GM12878 (cell line): ENCODE measurements at regions not wholly inside any gene's neighbourhood (a gene's known extent, or its start where the extent isn't known, plus 50 kb on each side); places are given as distances from the start of the nearest gene placed in this dataset.

Source experiments
- ATAC-seq: fragments of 200-7000 bp; cut with Tn5 transposase; 3 replicates; pipeline ENCODE4 v1.9.1; 2020; ENCODE audit warnings: mild to moderate bottlenecking, moderate library complexity
- BruUV-seq: library from RNA; stranded (reverse); fragments of 400-500 nt; replicated peaks from 2 replicates; lab custom pipeline; 2021; lab: Mats Ljungman, UMichigan
- CTCF ChIA-PET: fragments of 300-600 bp; sonication (Branson Sonifier 250); formaldehyde crosslinking; extraction: SDS; loops from one replicate; lab custom pipeline; 2021; ENCODE audit warnings: inconsistent platforms; lab: Yijun Ruan, JAX
- POLR2A ChIA-PET: fragments of 350-600 bp; formaldehyde crosslinking; extraction: SDS; loops from one replicate; lab custom pipeline; 2021; ENCODE audit warnings: inconsistent platforms; lab: Charles Lee
- RAD21 ChIA-PET: fragments of 300-600 bp; sonication (Branson Sonifier 250); formaldehyde crosslinking; loops from one replicate; lab custom pipeline; 2023; ENCODE audit warnings: antibody characterized with exemption; ENCODE audit not compliant: unreplicated experiment; lab: Charles Lee
- SMC1A ChIA-PET: fragments of 300-600 bp; sonication (Branson Sonifier 250); formaldehyde crosslinking; loops from one replicate; lab custom pipeline; 2023; ENCODE audit not compliant: unreplicated experiment, uncharacterized antibody; lab: Charles Lee
- DNase-seq: peaks from one replicate; pipeline ENCODE4 v3.0.0-alpha.2; 2011; ENCODE audit warnings: low read depth, low spot score
- FAIRE-seq: peaks from 3 replicates; lab custom pipeline; 2011; peaks lifted over from hg19 to GRCh38; lab: Jason Lieb, UNC
- H2AFZ ChIP-seq: 2 replicates; pipeline ENCODE4 v1.6.0; 2011; ENCODE audit warnings: low read depth, low read length, control low read depth; ENCODE audit not compliant: control insufficient read depth
- H3K27ac ChIP-seq: 2 replicates; pipeline ENCODE4 v1.5.1; 2011; ENCODE audit warnings: control low read depth; ENCODE audit not compliant: control insufficient read depth, insufficient read depth
- H3K27me3 ChIP-seq, 2 experiments: replicated peaks in 1 of 2; 2 replicates each; pipeline versions ENCODE4 v1.6.0 to v1.6.1; 2011; ENCODE audit warnings: low read length in 1 of 2; ENCODE audit not compliant: control insufficient read depth in 2 of 2, insufficient read depth in 2 of 2
- H3K36me3 ChIP-seq, 2 experiments: 2 replicates each; pipeline ENCODE4 v1.5.1; 2011; ENCODE audit warnings: low read length in 1 of 2; ENCODE audit not compliant: control insufficient read depth in 2 of 2, insufficient read depth in 2 of 2
- H3K4me1 ChIP-seq: 2 replicates; pipeline ENCODE4 v1.6.1; 2011; ENCODE audit warnings: mild to moderate bottlenecking, low read length, moderate library complexity, mixed read lengths; ENCODE audit not compliant: control insufficient read depth, insufficient read depth
- H3K4me2 ChIP-seq: 2 replicates; pipeline ENCODE4 v1.6.0; 2011; ENCODE audit warnings: control low read depth; ENCODE audit not compliant: control insufficient read depth, insufficient read depth
- H3K4me3 ChIP-seq: fragments of 200-600 bp; sonication (generic); 2 replicates; pipeline ENCODE4 v1.5.1; 2016
- H3K79me2 ChIP-seq: 2 replicates; pipeline ENCODE4 v1.6.0; 2011; ENCODE audit warnings: low read length; ENCODE audit not compliant: control insufficient read depth, insufficient read depth
- H3K9ac ChIP-seq: 2 replicates; pipeline ENCODE4 v1.8.0; 2011; ENCODE audit warnings: low read length, control low read depth, mixed read lengths; ENCODE audit not compliant: control insufficient read depth, insufficient read depth
- H3K9me3 ChIP-seq: replicated peaks from 3 replicates; pipeline ENCODE4 v1.5.1; 2011; ENCODE audit warnings: mild to moderate bottlenecking, low read length; ENCODE audit not compliant: control insufficient read depth, insufficient read depth
- H4K20me1 ChIP-seq: 2 replicates; pipeline ENCODE4 v1.6.0; 2011; ENCODE audit not compliant: control insufficient read depth, insufficient read depth
- CHD1 ChIP-seq: IDR thresholded peaks from 2 replicates; pipeline ENCODE4 v1.6.1; 2012; ENCODE audit warnings: low read depth, low read length, improper control_type of control experiment
- ESRRA ChIP-seq: IDR thresholded peaks from 2 replicates; pipeline ENCODE4 v1.6.1; 2012; ENCODE audit warnings: mild to moderate bottlenecking, low read length, improper control_type of control experiment
- ETV6 ChIP-seq, 2 experiments: fragments of 450-650 bp in 1 of 2; IDR thresholded peaks in 1 of 2; conservative IDR thresholded peaks in 1 of 2; 2 replicates each; pipeline ENCODE4 v1.6.1; 2014; ENCODE audit warnings: antibody characterized with exemption in 1 of 2, borderline replicate concordance in 1 of 2, low read depth in 1 of 2, mild to moderate bottlenecking in 1 of 2, moderate library complexity in 1 of 2
- HCFC1 ChIP-seq: fragments of 150-350 bp; IDR thresholded peaks from 2 replicates; pipeline ENCODE4 v1.6.1; 2014; ENCODE audit warnings: low read length
- KLF5 ChIP-seq: fragments of 450-650 bp; IDR thresholded peaks from 2 replicates; pipeline ENCODE4 v1.6.1; 2014; ENCODE audit warnings: mild to moderate bottlenecking; ENCODE audit not compliant: partially characterized antibody
- RAD21 ChIP-seq: IDR thresholded peaks from 2 replicates; pipeline ENCODE4 v1.6.1; 2011; ENCODE audit warnings: mild to moderate bottlenecking, low read depth, low read length, moderate library complexity; ENCODE audit not compliant: insufficient read depth
- RB1 ChIP-seq: fragments of 450-650 bp; formaldehyde crosslinking; IDR thresholded peaks from 2 replicates; pipeline ENCODE4 v1.6.1; 2017; ENCODE audit warnings: mild to moderate bottlenecking, borderline replicate concordance
- RFX5 ChIP-seq: IDR thresholded peaks from 2 replicates; pipeline ENCODE4 v1.6.1; 2011; ENCODE audit warnings: low read depth, low read length, improper control_type of control experiment
- SIX5 ChIP-seq: IDR thresholded peaks from 2 replicates; pipeline ENCODE4 v1.6.1; 2011; ENCODE audit warnings: mild to moderate bottlenecking, low read depth, low read length, moderate library complexity; ENCODE audit not compliant: severe bottlenecking
- ZNF384 ChIP-seq: IDR thresholded peaks from 2 replicates; pipeline ENCODE4 v1.6.1; 2012; ENCODE audit warnings: low read depth, mild to moderate bottlenecking, low read length, improper control_type of control experiment, borderline replicate concordance
- ZNF622 ChIP-seq: fragments of 450-650 bp; IDR thresholded peaks from 2 replicates; pipeline ENCODE4 v1.6.1; 2017; ENCODE audit warnings: mild to moderate bottlenecking, inconsistent platforms
- WGBS: methylation state at CpG from one replicate; pipeline ENCODE4 v1.1.6; 2016; ENCODE audit warnings: low lambda C conversion rate; ENCODE audit not compliant: insufficient replicate concordance, insufficient coverage; ENCODE audit errors: missing lambda C conversion rate; 5-methylcytosine and 5-hydroxymethylcytosine counted together
- in situ Hi-C: fragments of 300-500 bp; cut with MboI; formaldehyde crosslinking; loops from 9 replicates; pipeline ENCODE4 v1.14.3; 2018; ENCODE audit warnings: mixed read lengths
- intact Hi-C: fragments of 100-400 bp; cut with micrococcal nuclease; formaldehyde crosslinking; loops from one replicate; pipeline ENCODE4 v1.14.2; 2022; ENCODE audit not compliant: unreplicated experiment
- TF ChIP-seq, protein P1 (sequence below): IDR thresholded peaks from 2 replicates; pipeline ENCODE4 v1.6.1; 2012; ENCODE audit warnings: low read depth, low read length, improper control_type of control experiment

DNA sequence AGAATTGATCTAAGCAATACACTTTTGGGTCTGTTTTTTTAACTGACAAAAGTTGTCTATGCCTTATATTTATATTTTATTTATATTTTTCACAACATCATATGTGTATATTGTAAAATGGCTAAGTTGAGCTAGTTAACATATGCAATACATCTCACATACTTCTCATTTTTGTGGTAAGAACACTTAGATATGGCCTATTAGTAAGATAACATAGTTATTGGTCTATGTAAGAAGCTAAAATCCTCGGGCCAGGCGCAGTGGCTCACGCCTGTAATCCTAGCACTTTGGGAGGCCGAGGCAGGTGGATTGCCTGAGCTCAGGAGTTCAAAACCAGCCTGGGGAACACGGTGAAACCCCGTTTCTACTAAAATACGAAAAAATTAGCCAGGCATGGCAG, 275.6 kb upstream of the ID2 start:
- intact Hi-C loops = loop anchor here (5.0 kb wide), 2 partner anchors 579 to 669 kb away; no protein-coding TSS in a partner anchor
- BruUV-seq = no TSS peak
- no peak for FAIRE-seq
- ChIA-PET RAD21 (interaction anchor here (0.6 to 8.0 kb wide), 17 partner anchors 13 to 402 kb away, joined by 3 to 138 read pairs (median 5); no protein-coding TSS in a partner anchor), SMC1A (interaction anchor here (0.7 to 20.6 kb wide), 22 partner anchors 9 to 767 kb away, joined by 3 to 352 read pairs (median 8); partner anchors contain the start of gene ID2), CTCF (interaction anchor here (0.7 to 2.9 kb wide), 8 partner anchors 11 to 90 kb away, joined by 3 to 19 read pairs (median 3); no protein-coding TSS in a partner anchor), POLR2A (interaction anchor here (1.1 to 7.3 kb wide), 5 partner anchors 11 to 94 kb away, joined by 3 to 70 read pairs (median 12); no protein-coding TSS in a partner anchor)
- peaks cover 3% of the 10 kb centered on the region for H3K9me3 ChIP-seq
- no peak for DNase-seq
- no peak overlapping the region for H3K27ac ChIP-seq
- peaks cover 32% of the 10 kb centered on the region for H3K4me1 ChIP-seq
- H4K20me1 ChIP-seq = no peaks in the 10 kb centered on the region
- WGBS = 78% methylated on average over 7 of the region's 7 CpGs
- H3K4me2 ChIP-seq = no peak overlapping the region
- H3K36me3 ChIP-seq = peaks cover 0 to 2% of the 10 kb centered on the region in 2 experiments; a peak in 2 of 4 replicates
- TF ChIP-seq ZNF622 (no peak), KLF5 (no peak), RAD21 (no peak), RB1 (no peak), RFX5 (no peak), SIX5 (no peak), ETV6 (conservative IDR thresholded peaks at IDR 0.05 in 1 of 2, IDR thresholded peaks at IDR 0.05 in 1 of 2; ENCODE audit: borderline replicate concordance in 1 of 2, low read depth in 1 of 2) (no peak), HCFC1 (no peak), ZNF384 (no peak), CHD1 (no peak), ESRRA (no peak)
- TF ChIP-seq, protein P1, sequence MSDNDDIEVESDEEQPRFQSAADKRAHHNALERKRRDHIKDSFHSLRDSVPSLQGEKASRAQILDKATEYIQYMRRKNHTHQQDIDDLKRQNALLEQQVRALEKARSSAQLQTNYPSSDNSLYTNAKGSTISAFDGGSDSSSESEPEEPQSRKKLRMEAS = no peak
- H2AFZ ChIP-seq = no peak overlapping the region
- ATAC-seq = no peak
- no peaks in the 10 kb centered on the region for H3K79me2 ChIP-seq
- H3K9ac ChIP-seq = no peak overlapping the region
- in situ Hi-C loops = loop anchor here (5.0 kb wide), 1 partner anchor 136 kb away; no protein-coding TSS in a partner anchor
- H3K4me3 ChIP-seq = no peak overlapping the region
- no peaks in the 10 kb centered on the region for H3K27me3 ChIP-seq
